ENCODE measurements at regions not wholly inside any gene's neighbourhood (a gene's known extent, or its start where the extent isn't known, plus 50 kb on each side); places are given as distances from the start of the nearest gene placed in this dataset.

DNA sequence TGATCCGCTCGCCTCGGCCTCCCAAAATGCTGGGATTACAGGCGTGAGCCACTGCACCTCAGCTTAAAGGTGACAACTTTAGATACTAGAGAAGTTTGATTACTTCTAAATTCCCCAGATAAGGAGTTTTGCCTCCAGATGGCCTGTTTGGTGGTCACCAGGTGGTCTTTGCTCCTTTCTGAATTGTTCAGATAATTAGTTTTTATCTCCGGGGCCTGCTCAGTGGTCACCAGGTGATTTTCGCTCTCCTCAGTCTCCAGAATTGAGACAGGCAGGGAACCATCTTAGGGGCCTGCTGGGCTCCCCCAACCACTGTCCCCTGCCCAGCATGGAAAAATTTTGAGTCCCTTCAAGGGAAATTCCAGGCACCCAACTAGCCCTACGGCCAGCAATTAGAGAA lies 62.6 kb downstream of the GPR6 start:
- DNase-seq: no peak
- TF ChIP-seq CTCF (IDR thresholded peaks at IDR 0.05): no peak
- TF ChIP-seq POLR2A (IDR thresholded peaks at IDR 0.05): no peak
- no peak overlapping the region for H3K4me3 ChIP-seq (replicated peaks in 1 of 3)
- 84 to 90% methylated on average over 7 of the region's 7 CpGs for WGBS, 2 donors
- no peaks in the 10 kb centered on the region for H3K36me3 ChIP-seq
- no peaks in the 10 kb centered on the region for H3K4me1 ChIP-seq
- H3K9me3 ChIP-seq: no peaks in the 10 kb centered on the region
- intact Hi-C loops (cut with DNase I): loop anchor here (2.0 to 10.0 kb wide), 3 partner anchors 336 to 516 kb away; no protein-coding TSS in a partner anchor
- no peaks in the 10 kb centered on the region for H3K27me3 ChIP-seq
- no peak overlapping the region for H3K27ac ChIP-seq

- no peak overlapping the region for H3K27ac ChIP-seq
- intact Hi-C loops (cut with DNase I): loop anchor here (2.0 to 10.0 kb wide), 3 partner anchors 336 to 516 kb away; no protein-coding TSS in a partner anchor
- no peaks in the 10 kb centered on the region for H3K36me3 ChIP-seq
- no peaks in the 10 kb centered on the region for H3K4me1 ChIP-seq
- TF ChIP-seq CTCF (IDR thresholded peaks at IDR 0.05) (no peak), POLR2A (IDR thresholded peaks at IDR 0.05) (no peak)
- 53 to 57% methylated on average over 2 of the region's 2 CpGs for WGBS, 2 donors
- H3K27me3 ChIP-seq: no peaks in the 10 kb centered on the region
- H3K4me3 ChIP-seq (replicated peaks in 1 of 3): no peak overlapping the region
- no peaks in the 10 kb centered on the region for H3K9me3 ChIP-seq
- no peak for DNase-seq
Observed at GRCh38 chr6:110041126-110041525, 63.0 kb downstream of the GPR6 start.

GRCh38 chr6:110041830-110042229 lies 63.7 kb downstream of the GPR6 start:
- H3K27ac ChIP-seq: no peak overlapping the region
- intact Hi-C loops (cut with DNase I): loop anchor here (2.0 to 10.0 kb wide), 3 partner anchors 337 to 517 kb away; no protein-coding TSS in a partner anchor
- H3K27me3 ChIP-seq: no peaks in the 10 kb centered on the region
- WGBS, 2 donors: 80 to 84% methylated on average over 5 of the region's 5 CpGs
- H3K9me3 ChIP-seq: no peaks in the 10 kb centered on the region
- TF ChIP-seq POLR2A (IDR thresholded peaks at IDR 0.05) (no peak), CTCF (IDR thresholded peaks at IDR 0.05) (no peak)
- no peak for DNase-seq
- no peaks in the 10 kb centered on the region for H3K36me3 ChIP-seq
- no peak overlapping the region for H3K4me3 ChIP-seq (replicated peaks in 1 of 3)
- H3K4me1 ChIP-seq: no peaks in the 10 kb centered on the region

- intact Hi-C loops (cut with DNase I): loop anchor here (10.0 kb wide), 2 partner anchors 352 to 518 kb away; no protein-coding TSS in a partner anchor
Observed at GRCh38 chr6:110042670-110043296, 64.7 kb downstream of the GPR6 start.

More at GRCh38 chr6:110042670-110043296, 64.7 kb downstream of the GPR6 start:
- Histone ChIP-seq H3K27me3 (no peaks in the 10 kb centered on the region), H3K9me3 (no peaks in the 10 kb centered on the region), H3K4me1 (no peaks in the 10 kb centered on the region), H3K27ac (no peak overlapping the region), H3K36me3 (no peaks in the 10 kb centered on the region), H3K4me3 (replicated peaks in 1 of 3) (no peak overlapping the region)
- 83 to 88% methylated on average over 9 of the region's 9 CpGs for WGBS, 2 donors
- no peak for DNase-seq
- TF ChIP-seq POLR2A (IDR thresholded peaks at IDR 0.05) (no peak), CTCF (IDR thresholded peaks at IDR 0.05) (no peak)
